GM19035 (cell line): ENCODE measurements at regions not wholly inside any gene's neighbourhood (a gene's known extent, or its start where the extent isn't known, plus 50 kb on each side); places are given as distances from the start of the nearest gene placed in this dataset.

ENCODE experiments used
- ATAC-seq: cut with Tn5 transposase; IDR thresholded peaks from one replicate; pipeline ENCODE4 v1.9.1; 2021; ENCODE audit not compliant: unreplicated experiment

GRCh38 chr13:107003911-107004310 lies 436.0 kb upstream of the ARGLU1 start:
- no peak for ATAC-seq

- no peak for ATAC-seq
These were observed 430.7 kb upstream of the ARGLU1 start for GRCh38 chr13:106998664-106999063.

DNA sequence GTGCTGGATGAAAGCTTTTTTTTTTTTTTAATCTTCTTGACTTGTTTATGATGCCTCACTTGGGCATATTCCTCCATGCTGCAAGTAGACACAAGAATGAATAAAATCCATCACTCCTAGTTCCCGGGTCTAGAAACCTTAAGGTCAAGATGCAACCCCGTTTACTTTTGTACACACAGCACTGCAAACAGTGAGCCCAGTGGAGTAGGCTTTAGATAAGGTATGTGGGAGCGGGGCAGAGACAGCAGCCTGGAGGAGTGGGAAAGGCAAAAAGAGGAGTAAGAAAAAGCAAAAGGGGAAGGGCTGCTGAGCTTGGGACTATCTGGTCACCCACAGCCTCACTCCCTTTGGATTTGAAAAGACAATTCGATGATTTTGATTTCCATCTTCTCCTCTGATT lies 429.8 kb upstream of the ARGLU1 start:
- ATAC-seq = no peak

- ATAC-seq = no peak
These were observed 429.1 kb upstream of the ARGLU1 start for GRCh38 chr13:106996867-106997618.

DNA sequence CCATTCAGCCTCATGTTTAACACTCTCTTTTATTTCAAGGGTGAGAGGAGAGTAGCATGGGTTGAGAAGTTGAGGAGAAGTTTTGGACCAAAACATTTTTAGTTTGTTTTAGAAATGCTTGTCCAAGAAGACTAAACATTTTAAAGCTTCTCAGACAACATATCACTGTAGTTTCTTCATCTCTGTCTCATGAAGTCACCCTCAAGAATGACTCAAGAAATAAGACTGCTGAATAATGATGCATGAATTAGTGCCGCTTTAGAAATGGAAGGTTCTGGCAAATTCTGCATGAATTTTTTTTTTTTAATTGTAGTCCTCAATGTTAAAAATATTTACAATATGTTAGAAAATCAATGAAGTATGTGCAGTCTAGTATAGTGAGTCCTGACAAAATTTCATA lies 422.7 kb upstream of the ARGLU1 start:
- no peak for ATAC-seq

DNA sequence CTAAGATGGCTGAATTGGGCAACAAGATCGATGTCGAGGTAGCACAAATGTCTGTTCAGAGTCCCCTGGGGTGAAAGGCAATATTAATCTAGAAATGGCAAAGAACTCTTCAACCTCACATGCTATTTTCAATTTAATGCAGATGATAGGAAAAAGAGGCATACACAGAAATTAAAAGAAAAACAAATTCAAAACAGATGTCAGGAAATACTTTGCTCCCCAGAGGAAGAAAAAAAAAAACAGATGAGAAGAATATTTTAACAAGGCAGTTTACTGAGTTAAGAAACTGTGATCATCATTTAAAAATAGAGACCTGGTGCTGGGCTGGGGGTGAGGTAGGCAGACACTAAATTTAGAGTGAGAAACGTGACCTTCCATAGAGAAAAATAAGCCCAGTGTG lies 421.9 kb upstream of the ARGLU1 start:
- no peak for ATAC-seq

GRCh38 chr13:106987427-106987785 lies 419.5 kb upstream of the ARGLU1 start:
- ATAC-seq = no peak

DNA sequence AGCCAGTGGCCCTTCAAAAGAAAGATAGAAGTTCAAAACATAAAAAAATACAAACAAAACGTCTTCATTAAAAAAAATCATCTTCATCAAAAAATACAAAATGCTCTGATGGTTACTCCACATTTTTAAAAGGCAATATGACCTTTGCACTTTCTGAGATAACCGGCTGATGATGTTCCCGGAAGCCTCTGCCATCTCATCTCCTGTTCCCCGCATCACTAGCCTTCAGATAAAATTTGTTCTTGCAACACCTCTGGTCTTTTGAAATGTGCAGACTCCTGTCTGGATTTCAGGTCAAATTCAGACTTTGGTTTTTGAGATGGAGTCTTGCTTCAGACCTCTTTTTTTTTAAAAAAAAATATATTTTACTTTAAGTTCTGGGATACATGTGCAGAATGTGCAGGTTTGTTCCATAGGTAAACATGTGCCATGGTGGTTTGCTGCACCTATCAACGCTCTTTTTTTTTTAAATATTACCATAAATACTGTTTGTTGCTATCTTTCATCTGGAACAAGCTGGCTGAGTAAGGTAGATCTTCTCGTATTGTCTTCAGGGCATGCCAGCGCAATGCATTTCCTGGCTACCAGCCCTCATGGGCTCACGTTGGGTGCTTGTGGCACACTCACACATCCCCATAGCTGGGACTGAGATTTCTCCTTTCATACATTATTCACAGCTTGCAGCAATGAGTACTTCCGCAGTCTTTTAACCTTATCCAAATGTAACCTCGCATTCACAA lies 418.9 kb upstream of the ARGLU1 start:
- ATAC-seq = no peak

- no peak for ATAC-seq
These were observed 418.1 kb upstream of the ARGLU1 start for GRCh38 chr13:106986033-106986484.

GRCh38 chr13:106985481-106985880 lies 417.5 kb upstream of the ARGLU1 start:
- no peak for ATAC-seq

GRCh38 chr13:106981051-106981450 lies 413.1 kb upstream of the ARGLU1 start:
- ATAC-seq = no peak

DNA sequence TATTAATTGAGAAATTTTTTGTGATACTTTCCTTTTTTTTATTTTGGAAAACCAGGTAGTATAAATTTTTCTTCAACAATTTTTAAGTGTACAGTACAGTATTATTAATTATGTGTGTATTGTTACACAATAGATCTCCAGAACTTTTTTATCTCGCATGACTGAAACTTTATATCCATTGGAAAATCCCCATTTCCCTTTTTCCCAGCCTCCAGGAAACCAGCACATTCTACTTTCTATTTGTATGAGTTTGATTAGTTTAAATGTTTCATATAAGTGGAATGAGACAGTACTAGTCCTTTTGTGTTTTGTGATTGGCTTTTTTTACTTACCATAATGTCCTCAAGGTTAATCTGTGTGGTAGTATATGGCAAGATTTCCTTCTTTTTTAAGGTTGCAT lies 399.5 kb upstream of the ARGLU1 start:
- ATAC-seq = no peak

- ATAC-seq = no peak
These were observed 395.2 kb upstream of the ARGLU1 start for GRCh38 chr13:106963151-106963550.

DNA sequence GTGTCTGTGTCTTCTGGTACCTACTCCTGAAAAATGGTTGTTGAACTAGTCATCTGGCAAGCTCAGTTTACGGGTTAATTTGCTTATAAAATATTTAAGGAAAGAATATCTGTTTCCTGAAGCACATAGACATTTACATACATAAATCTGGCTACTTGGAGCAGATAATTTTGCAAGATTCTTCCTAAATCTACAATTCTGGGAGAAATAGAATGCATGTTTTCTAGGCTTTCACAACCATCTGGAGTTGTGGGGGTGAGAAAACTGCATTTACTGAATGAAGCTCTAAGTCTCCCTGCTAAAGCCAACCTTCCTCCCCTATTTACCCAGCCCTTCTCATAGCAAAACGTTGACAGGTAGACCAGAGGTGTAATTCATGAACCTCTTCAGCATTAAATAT lies 393.7 kb upstream of the ARGLU1 start:
- ATAC-seq = no peak

- ATAC-seq = no peak
These were observed 393.3 kb upstream of the ARGLU1 start for GRCh38 chr13:106961216-106961615.

- no peak for ATAC-seq
These were observed 390.7 kb upstream of the ARGLU1 start for GRCh38 chr13:106958621-106959048.

- ATAC-seq = no peak
These were observed 374.6 kb upstream of the ARGLU1 start for GRCh38 chr13:106942563-106942962.

DNA sequence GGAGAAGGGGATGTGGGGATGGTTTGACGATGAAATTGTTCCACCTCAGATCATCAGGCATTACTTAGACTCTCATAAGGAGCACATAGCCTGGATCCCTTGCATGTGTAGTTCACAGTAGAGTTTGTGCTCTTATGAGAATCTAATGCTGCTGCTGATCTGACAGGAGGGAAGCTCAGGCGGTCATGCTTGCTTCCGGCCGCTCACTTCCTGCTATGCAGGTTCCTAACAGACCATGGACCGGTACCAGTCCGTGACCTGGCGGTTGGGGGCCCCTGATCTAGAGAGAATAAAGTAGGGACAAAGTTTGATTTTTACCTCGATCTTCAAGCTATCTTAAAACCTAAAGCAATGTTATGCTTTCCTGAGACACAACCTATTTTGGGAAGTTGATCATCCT lies 373.8 kb upstream of the ARGLU1 start:
- no peak for ATAC-seq

DNA sequence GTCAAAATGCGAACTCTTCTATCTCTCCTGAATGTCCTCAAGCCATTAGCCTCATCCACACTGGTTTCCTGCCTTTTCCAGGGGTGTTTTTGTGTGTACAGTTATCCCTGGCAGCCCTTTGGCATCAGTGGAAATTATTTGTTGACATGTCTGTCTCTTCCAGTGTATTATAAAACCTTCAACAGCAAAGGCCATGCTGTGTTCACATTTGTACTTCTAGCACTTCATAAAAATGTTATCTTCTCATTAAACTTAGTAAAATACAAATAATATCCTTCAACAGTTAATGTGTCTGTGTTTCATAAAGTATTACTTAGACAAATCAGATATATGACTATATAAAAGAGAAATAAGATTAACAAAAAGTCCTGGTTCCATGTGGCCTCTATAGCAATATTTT lies 359.5 kb upstream of the ARGLU1 start:
- ATAC-seq = no peak

DNA sequence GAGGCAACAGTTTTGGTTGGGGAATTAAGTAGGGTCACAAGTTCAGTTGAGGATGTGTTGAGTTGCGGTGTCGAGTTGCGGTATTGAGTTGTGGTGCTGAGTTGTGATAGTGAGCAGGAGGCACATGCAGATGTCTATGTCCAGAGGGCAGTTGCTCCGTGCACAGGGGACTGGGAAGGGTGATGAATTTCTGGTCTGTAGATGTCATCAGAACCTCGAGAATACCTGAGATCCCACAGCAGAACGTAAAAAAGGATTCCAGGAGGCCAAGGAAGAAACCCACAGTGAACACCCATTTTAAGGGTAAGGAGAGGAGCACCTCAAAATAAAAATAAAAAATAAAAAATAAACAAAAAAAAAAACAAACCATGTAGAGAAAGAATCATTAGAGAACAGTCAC lies 354.4 kb upstream of the ARGLU1 start:
- no peak for ATAC-seq

- ATAC-seq = no peak
These were observed 351.7 kb upstream of the ARGLU1 start for GRCh38 chr13:106919638-106920037.

- ATAC-seq = no peak
These were observed 351.2 kb upstream of the ARGLU1 start for GRCh38 chr13:106919133-106919532.

DNA sequence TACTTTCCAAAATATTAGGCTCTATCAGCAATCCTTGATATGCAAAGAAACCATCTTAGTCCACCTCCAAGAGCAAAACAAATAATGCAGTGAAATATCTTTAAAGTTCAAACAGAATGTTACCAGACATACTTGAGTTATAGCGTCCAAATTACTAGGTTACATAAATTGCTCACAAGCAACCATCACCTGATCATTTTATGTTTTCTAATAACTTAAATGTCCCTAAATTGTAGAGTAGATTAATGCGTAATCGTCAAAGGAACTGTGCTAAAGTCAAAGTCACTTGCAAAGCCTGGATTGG lies 350.6 kb upstream of the ARGLU1 start:
- no peak for ATAC-seq
